WTC11 (cell line): ENCODE measurements at regions not wholly inside any gene's neighbourhood (a gene's known extent, or its start where the extent isn't known, plus 50 kb on each side); places are given as distances from the start of the nearest gene placed in this dataset.

ENCODE experiments used
- FOXP1 ChIP-seq: sonication (generic); formaldehyde crosslinking; IDR thresholded peaks from 2 replicates; pipeline ENCODE4 v1.8.0; 2022; ENCODE audit warnings: missing genetic modification reagents, mild to moderate bottlenecking, moderate library complexity, borderline replicate concordance
- SP1 ChIP-seq: sonication (generic); formaldehyde crosslinking; conservative IDR thresholded peaks from 2 replicates; pipeline ENCODE4 v1.8.1; 2022; ENCODE audit warnings: missing genetic modification reagents
- USF1 ChIP-seq: sonication (generic); formaldehyde crosslinking; IDR thresholded peaks from 2 replicates; pipeline ENCODE4 v1.8.0; 2022; ENCODE audit warnings: mild to moderate bottlenecking, missing genetic modification reagents

- TF ChIP-seq SP1: no peak
- no peak for TF ChIP-seq FOXP1 (CRISPR knock-in tag)
- TF ChIP-seq USF1 (CRISPR knock-in tag): no peak
Observed at GRCh38 chr4:20106921-20107320, 144.8 kb upstream of the SLIT2 start.
